A549 (cell line): ENCODE measurements at regions not wholly inside any gene's neighbourhood (a gene's known extent, or its start where the extent isn't known, plus 50 kb on each side); places are given as distances from the start of the nearest gene placed in this dataset.

Source experiments
- ATAC-seq, 2 experiments: fragments of 200-7000 bp in 1 of 2; fragments of >200 bp in 1 of 2; cut with Nextera tagmentation in 1 of 2; cut with Tn5 transposase in 1 of 2; 3 replicates each; pipeline versions ENCODE4 v1.8.0 to v1.9.1; 2018 to 2020; ENCODE audit warnings: mild to moderate bottlenecking in 1 of 2, moderate library complexity in 1 of 2
- CTCF ChIA-PET: fragments of 300-600 bp; sonication (Branson Sonifier 250); formaldehyde crosslinking; extraction: SDS; loops from one replicate; lab custom pipeline; 2021; ENCODE audit warnings: antibody characterized with exemption, inconsistent platforms; lab: Yijun Ruan, JAX
- POLR2A ChIA-PET: fragments of 350-600 bp; formaldehyde crosslinking; extraction: SDS; loops from one replicate; lab custom pipeline; 2021; ENCODE audit warnings: antibody characterized with exemption, inconsistent platforms; lab: Yijun Ruan, JAX
- DNase-seq, 2 experiments: peaks; one replicate each; pipeline versions ENCODE4 v3.0.0 to v3.0.0-alpha.2; 2011 to 2016; ENCODE audit warnings: low read depth in 1 of 2, low spot score in 1 of 2
- FAIRE-seq: peaks from 2 replicates; lab custom pipeline; 2011; peaks lifted over from hg19 to GRCh38; lab: Jason Lieb, UNC
- H3K27ac ChIP-seq, 2 experiments: fragments of >200 bp; sonication (Bioruptor Twin); formaldehyde crosslinking; 3 replicates each; pipeline ENCODE4 v1.5.1; 2016 to 2017
- H3K4me1 ChIP-seq: fragments of >200 bp; sonication (Bioruptor Twin); formaldehyde crosslinking; 3 replicates; pipeline ENCODE4 v1.6.1; 2016
- H3K4me2 ChIP-seq: fragments of >200 bp; sonication (Bioruptor Twin); formaldehyde crosslinking; 3 replicates; pipeline ENCODE4 v1.6.1; 2016
- H3K4me3 ChIP-seq: fragments of >200 bp; sonication (Bioruptor Twin); formaldehyde crosslinking; 3 replicates; pipeline ENCODE4 v1.5.1; 2016
- H3K9me3 ChIP-seq: fragments of >200 bp; sonication (Bioruptor Twin); formaldehyde crosslinking; 3 replicates; pipeline ENCODE4 v1.6.1; 2016
- CEBPB ChIP-seq, 2 experiments: fragments of >200 bp in 1 of 2; sonication (Bioruptor Twin) in 1 of 2; formaldehyde crosslinking in 1 of 2; IDR thresholded peaks; 2 replicates each; pipeline ENCODE4 v1.6.1; 2012 to 2016
- EHMT2 ChIP-seq: fragments of 200-600 bp; sonication (generic); IDR thresholded peaks from 2 replicates; pipeline ENCODE4 v1.6.1; 2016; ENCODE audit warnings: antibody characterized with exemption, low read depth, mild to moderate bottlenecking, moderate library complexity
- EP300 ChIP-seq, 2 experiments: fragments of >200 bp; sonication (Bioruptor Twin); formaldehyde crosslinking; IDR thresholded peaks; 2 replicates in 1 of 2; 3 replicates in 1 of 2; pipeline ENCODE4 v1.6.1; 2016 to 2017
- FOSB ChIP-seq: fragments of 250-450 bp; sonication (Bioruptor Pico); IDR thresholded peaks from 2 replicates; pipeline ENCODE4 v1.5.0; 2020; ENCODE audit warnings: mild to moderate bottlenecking, moderate library complexity
- FOSL2 ChIP-seq, 2 experiments: fragments of 450-650 bp in 1 of 2; fragments of >200 bp in 1 of 2; sonication (Bioruptor Twin) in 1 of 2; formaldehyde crosslinking; IDR thresholded peaks; 2 replicates each; pipeline versions ENCODE4 v1.5.0 to v1.6.1; 2016 to 2020; ENCODE audit warnings: mild to moderate bottlenecking in 1 of 2, moderate library complexity in 1 of 2
- GATA3 ChIP-seq: IDR thresholded peaks from 2 replicates; pipeline ENCODE4 v1.6.1; 2012; ENCODE audit warnings: borderline replicate concordance
- HOXB13 ChIP-seq: fragments of 250-450 bp; sonication (Bioruptor Pico); IDR thresholded peaks from 2 replicates; pipeline ENCODE4 v1.5.0; 2020; ENCODE audit warnings: low read depth, mild to moderate bottlenecking, moderate library complexity
- MAFK ChIP-seq: fragments of 450-650 bp; IDR thresholded peaks from 2 replicates; pipeline ENCODE4 v1.6.1; 2014; ENCODE audit not compliant: partially characterized antibody
- MAZ ChIP-seq: fragments of 150-350 bp; IDR thresholded peaks from 2 replicates; pipeline ENCODE4 v1.6.1; 2014; ENCODE audit warnings: antibody characterized with exemption, low read depth, low read length, borderline replicate concordance
- NPAS2 ChIP-seq: fragments of 250-450 bp; sonication (Bioruptor Pico); IDR thresholded peaks from 2 replicates; pipeline ENCODE4 v1.8.0; 2022; ENCODE audit warnings: mild to moderate bottlenecking, moderate library complexity, borderline replicate concordance
- PHF8 ChIP-seq: fragments of 200-600 bp; sonication (generic); IDR thresholded peaks from 2 replicates; pipeline ENCODE4 v1.6.1; 2016; ENCODE audit warnings: low read depth, mild to moderate bottlenecking, antibody characterized with exemption, moderate library complexity, borderline replicate concordance
- POLR2A ChIP-seq: IDR thresholded peaks from 2 replicates; pipeline ENCODE4 v1.6.1; 2012; ENCODE audit warnings: mild to moderate bottlenecking, low read length
- RAD21 ChIP-seq, 2 experiments: fragments of >200 bp in 1 of 2; sonication (Bioruptor Twin) in 1 of 2; formaldehyde crosslinking in 1 of 2; IDR thresholded peaks in 1 of 2; conservative IDR thresholded peaks in 1 of 2; 2 replicates in 1 of 2; 3 replicates in 1 of 2; pipeline ENCODE4 v1.6.1; 2012 to 2018; ENCODE audit warnings: inconsistent platforms in 1 of 2
- RCOR1 ChIP-seq: fragments of 150-350 bp; IDR thresholded peaks from 2 replicates; pipeline ENCODE4 v1.6.1; 2014; ENCODE audit warnings: antibody characterized with exemption, low read length, low read depth
- RNF2 ChIP-seq: fragments of 200-600 bp; sonication (generic); IDR thresholded peaks from 2 replicates; pipeline ENCODE4 v1.6.1; 2016; ENCODE audit warnings: low read depth, mild to moderate bottlenecking, antibody characterized with exemption, moderate library complexity, borderline replicate concordance
- ZC3H11A ChIP-seq: fragments of 450-650 bp; IDR thresholded peaks from 2 replicates; pipeline ENCODE4 v1.6.1; 2014; ENCODE audit warnings: antibody characterized with exemption, mild to moderate bottlenecking
- WGBS: methylation state at CpG from one replicate; pipeline ENCODE4 v1.1.6; 2017; ENCODE audit errors: missing lambda C conversion rate; 5-methylcytosine and 5-hydroxymethylcytosine counted together
- TF ChIP-seq, protein P1 (sequence below): IDR thresholded peaks from 2 replicates; pipeline ENCODE4 v1.6.1; 2012; ENCODE audit warnings: low read depth, borderline replicate concordance
- TF ChIP-seq, protein P2 (sequence below): fragments of >200 bp; sonication (Bioruptor Twin); formaldehyde crosslinking; IDR thresholded peaks from 3 replicates; pipeline ENCODE4 v1.5.1; 2016
- TF ChIP-seq, protein P3 (sequence below): fragments of >200 bp; sonication (Bioruptor Twin); formaldehyde crosslinking; IDR thresholded peaks from 2 replicates; pipeline ENCODE4 v1.6.1; 2016
- TF ChIP-seq, protein P4 (sequence below): fragments of >200 bp; sonication (Bioruptor Twin); formaldehyde crosslinking; IDR thresholded peaks from 3 replicates; pipeline ENCODE4 v1.6.1; 2016

DNA sequence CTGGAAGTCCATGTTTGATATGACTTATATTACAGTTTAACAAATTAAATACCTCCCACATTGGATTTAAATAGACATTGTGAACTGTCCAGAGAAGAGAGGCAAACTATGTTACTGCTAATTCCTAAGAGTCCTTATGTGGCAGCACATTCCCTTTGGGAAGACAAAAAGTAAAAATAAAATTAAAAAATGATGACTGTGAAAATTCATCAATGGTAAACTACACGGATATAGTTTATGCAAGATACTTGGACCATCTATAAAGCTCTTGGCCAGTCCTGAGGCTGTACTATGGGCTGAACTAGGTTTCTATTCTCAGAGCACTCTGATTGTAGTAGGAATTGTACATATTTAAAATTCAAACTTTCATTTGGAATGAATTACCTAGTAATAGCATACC lies 206.4 kb downstream of the LRRK2 start:
- no peak overlapping the region for H3K4me3 ChIP-seq
- no peak overlapping the region for H3K27ac ChIP-seq
- no peaks in the 10 kb centered on the region for H3K4me1 ChIP-seq
- POLR2A ChIA-PET, result no interaction called here
- ATAC-seq (no peak), FAIRE-seq (no peak), DNase-seq (no peak)
- WGBS, result 46% methylated on average over 1 of the region's 1 CpG
- CTCF ChIA-PET, result no interaction called here
- H3K4me2 ChIP-seq, result no peak overlapping the region
- TF ChIP-seq HOXB13 (CRISPR knock-in tag), result no peak
- peak; percentile 73 for TF ChIP-seq MAFK
- TF ChIP-seq, protein P1, sequence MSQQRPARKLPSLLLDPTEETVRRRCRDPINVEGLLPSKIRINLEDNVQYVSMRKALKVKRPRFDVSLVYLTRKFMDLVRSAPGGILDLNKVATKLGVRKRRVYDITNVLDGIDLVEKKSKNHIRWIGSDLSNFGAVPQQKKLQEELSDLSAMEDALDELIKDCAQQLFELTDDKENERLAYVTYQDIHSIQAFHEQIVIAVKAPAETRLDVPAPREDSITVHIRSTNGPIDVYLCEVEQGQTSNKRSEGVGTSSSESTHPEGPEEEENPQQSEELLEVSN, result no peak
- no peaks in the 10 kb centered on the region for H3K9me3 ChIP-seq

DNA sequence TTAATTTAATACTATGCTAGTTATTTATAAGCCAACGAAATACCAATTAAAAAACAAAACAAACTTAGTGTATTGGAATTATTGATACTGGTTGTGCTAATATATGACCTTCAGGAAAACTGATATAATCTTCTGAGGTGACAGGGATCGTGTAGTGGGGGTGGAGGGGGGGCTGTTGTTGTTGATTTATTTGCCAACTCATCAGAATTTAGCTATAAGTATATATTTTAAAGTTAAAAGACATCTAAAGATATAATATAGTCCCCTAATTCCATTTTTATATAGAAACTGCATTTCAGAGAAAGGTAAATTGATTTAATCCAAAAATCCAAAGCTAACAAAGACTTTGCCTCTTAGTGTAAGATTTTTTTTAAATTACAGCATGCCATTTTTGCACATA lies 210.5 kb downstream of the LRRK2 start:
- H3K4me3 ChIP-seq, result no peak overlapping the region
- no peaks in the 10 kb centered on the region for H3K9me3 ChIP-seq
- TF ChIP-seq MAFK, result peak; percentile 81
- TF ChIP-seq CEBPB (IDR thresholded peaks at IDR 0.05), result no peak
- TF ChIP-seq, all 56 proteins: peak for 1
- FAIRE-seq (no peak), ATAC-seq (no peak), DNase-seq (no peak)
- ChIA-PET CTCF (no interaction called here), POLR2A (no interaction called here)
- no peak overlapping the region for H3K27ac ChIP-seq
- H3K4me1 ChIP-seq, result no peaks in the 10 kb centered on the region
- H3K4me2 ChIP-seq, result no peak overlapping the region
- 24% methylated on average over 2 of the region's 2 CpGs for WGBS

DNA sequence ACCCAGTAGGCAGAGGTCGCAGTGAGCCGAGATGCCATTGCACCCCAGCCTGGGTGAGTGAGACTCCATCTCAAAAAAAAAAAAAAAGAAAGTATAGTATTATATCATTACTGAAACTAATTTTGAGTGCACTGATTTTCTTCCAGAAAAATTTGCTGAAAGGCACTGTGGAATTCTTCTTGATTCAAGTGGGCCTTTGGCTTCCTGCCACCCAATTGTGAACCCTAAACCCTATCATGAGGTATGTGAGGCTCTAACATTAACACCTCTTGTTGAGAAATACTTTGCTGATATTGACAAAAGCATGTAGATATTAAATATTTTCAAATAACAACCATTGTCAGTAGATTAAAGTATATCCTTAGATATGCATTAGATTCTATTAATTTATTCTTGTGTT lies 211.2 kb downstream of the LRRK2 start:
- Histone ChIP-seq H3K4me1 (no peaks in the 10 kb centered on the region), H3K4me2 (no peak overlapping the region), H3K4me3 (no peak overlapping the region), H3K9me3 (no peaks in the 10 kb centered on the region), H3K27ac (no peak overlapping the region)
- no peak for TF ChIP-seq RCOR1
- no peak for TF ChIP-seq NPAS2 (CRISPR knock-in tag)
- TF ChIP-seq, protein P2, sequence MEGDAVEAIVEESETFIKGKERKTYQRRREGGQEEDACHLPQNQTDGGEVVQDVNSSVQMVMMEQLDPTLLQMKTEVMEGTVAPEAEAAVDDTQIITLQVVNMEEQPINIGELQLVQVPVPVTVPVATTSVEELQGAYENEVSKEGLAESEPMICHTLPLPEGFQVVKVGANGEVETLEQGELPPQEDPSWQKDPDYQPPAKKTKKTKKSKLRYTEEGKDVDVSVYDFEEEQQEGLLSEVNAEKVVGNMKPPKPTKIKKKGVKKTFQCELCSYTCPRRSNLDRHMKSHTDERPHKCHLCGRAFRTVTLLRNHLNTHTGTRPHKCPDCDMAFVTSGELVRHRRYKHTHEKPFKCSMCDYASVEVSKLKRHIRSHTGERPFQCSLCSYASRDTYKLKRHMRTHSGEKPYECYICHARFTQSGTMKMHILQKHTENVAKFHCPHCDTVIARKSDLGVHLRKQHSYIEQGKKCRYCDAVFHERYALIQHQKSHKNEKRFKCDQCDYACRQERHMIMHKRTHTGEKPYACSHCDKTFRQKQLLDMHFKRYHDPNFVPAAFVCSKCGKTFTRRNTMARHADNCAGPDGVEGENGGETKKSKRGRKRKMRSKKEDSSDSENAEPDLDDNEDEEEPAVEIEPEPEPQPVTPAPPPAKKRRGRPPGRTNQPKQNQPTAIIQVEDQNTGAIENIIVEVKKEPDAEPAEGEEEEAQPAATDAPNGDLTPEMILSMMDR, result no peak
- no peak for TF ChIP-seq RNF2
- no peak for TF ChIP-seq GATA3
- TF ChIP-seq POLR2A, result no peak
- no peak for TF ChIP-seq ZC3H11A
- TF ChIP-seq RAD21 (conservative IDR thresholded peaks at IDR 0.05 in 1 of 2, IDR thresholded peaks at IDR 0.05 in 1 of 2), result no peak
- TF ChIP-seq, protein P3, sequence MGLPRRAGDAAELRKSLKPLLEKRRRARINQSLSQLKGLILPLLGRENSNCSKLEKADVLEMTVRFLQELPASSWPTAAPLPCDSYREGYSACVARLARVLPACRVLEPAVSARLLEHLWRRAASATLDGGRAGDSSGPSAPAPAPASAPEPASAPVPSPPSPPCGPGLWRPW, result no peak
- TF ChIP-seq FOSL2 (IDR thresholded peaks at IDR 0.05), result no peak
- no peak for TF ChIP-seq FOSL2 (CRISPR knock-in tag; IDR thresholded peaks at IDR 0.05)
- no peak for TF ChIP-seq FOSB (CRISPR knock-in tag)
- no peak for TF ChIP-seq MAZ
- TF ChIP-seq EHMT2, result no peak
- ATAC-seq (no peak), FAIRE-seq (no peak), DNase-seq (no peak)
- CTCF ChIA-PET, result no interaction called here
- 88% methylated on average over 2 of the region's 2 CpGs for WGBS
- POLR2A ChIA-PET, result no interaction called here

DNA sequence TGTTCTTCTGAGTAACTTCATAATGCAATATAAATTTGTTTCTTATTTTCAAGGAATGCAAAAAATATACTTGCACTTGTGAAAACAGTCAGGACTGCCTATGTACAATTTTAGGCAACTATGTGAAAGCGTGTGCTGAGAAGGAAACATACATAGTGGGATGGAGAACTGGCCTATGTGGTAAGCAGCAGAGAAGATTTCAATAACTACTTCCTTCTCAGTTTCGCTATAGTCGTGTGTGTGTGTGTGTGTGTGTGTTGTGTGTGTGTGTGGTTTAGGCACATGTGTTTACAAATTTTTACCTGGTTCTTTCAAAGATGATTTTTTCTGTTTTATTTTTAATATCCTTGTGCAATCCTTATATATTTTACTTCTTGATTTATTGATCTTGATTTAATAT lies 211.8 kb downstream of the LRRK2 start:
- FAIRE-seq (no peak), ATAC-seq (no peak)
- TF ChIP-seq, protein P4, sequence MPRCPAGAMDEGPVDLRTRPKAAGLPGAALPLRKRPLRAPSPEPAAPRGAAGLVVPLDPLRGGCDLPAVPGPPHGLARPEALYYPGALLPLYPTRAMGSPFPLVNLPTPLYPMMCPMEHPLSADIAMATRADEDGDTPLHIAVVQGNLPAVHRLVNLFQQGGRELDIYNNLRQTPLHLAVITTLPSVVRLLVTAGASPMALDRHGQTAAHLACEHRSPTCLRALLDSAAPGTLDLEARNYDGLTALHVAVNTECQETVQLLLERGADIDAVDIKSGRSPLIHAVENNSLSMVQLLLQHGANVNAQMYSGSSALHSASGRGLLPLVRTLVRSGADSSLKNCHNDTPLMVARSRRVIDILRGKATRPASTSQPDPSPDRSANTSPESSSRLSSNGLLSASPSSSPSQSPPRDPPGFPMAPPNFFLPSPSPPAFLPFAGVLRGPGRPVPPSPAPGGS, result no peak
- TF ChIP-seq GATA3 (no peak), RAD21 (conservative IDR thresholded peaks at IDR 0.05 in 1 of 2, IDR thresholded peaks at IDR 0.05 in 1 of 2) (no peak), EP300 (IDR thresholded peaks at IDR 0.05) (no peak), PHF8 (no peak), MAZ (no peak)
- TF ChIP-seq, protein P1, result no peak

More for the DNA sequence above, 211.8 kb downstream of the LRRK2 start:
- ChIA-PET CTCF (no interaction called here), POLR2A (no interaction called here)
- WGBS, result 81% methylated on average over 3 of the region's 3 CpGs
- Histone ChIP-seq H3K4me3 (no peak overlapping the region), H3K9me3 (no peaks in the 10 kb centered on the region), H3K27ac (no peak overlapping the region), H3K4me1 (no peaks in the 10 kb centered on the region), H3K4me2 (no peak overlapping the region)
- no peak for DNase-seq
